Uterus (tissue), 2 donors: ENCODE measurements at regions not wholly inside any gene's neighbourhood (a gene's known extent, or its start where the extent isn't known, plus 50 kb on each side); places are given as distances from the start of the nearest gene placed in this dataset.
"Not testable (repeated sequence)": the region's sequence is repeated elsewhere in the genome, so short reads cannot be mapped to it uniquely, and the experiment has no call there.

ENCODE experiments used
- POLR2A ChIP-seq, 2 donors: fragments of 450-650 bp; IDR thresholded peaks; one replicate each; pipeline ENCODE4 v1.6.1; 2016; ENCODE audit warnings: antibody characterized with exemption in 2 of 2, mild to moderate bottlenecking in 1 of 2, moderate library complexity in 1 of 2
- TF ChIP-seq, protein P1 (sequence below), 4 experiments: fragments of 200-600 bp in 2 of 4; fragments of 450-650 bp in 2 of 4; sonication (generic) in 2 of 4; IDR thresholded peaks; one replicate each; pipeline ENCODE4 v1.5.1; 2016 to 2019; ENCODE audit warnings: antibody characterized with exemption in 4 of 4, mild to moderate bottlenecking in 2 of 4, moderate library complexity in 1 of 4

DNA sequence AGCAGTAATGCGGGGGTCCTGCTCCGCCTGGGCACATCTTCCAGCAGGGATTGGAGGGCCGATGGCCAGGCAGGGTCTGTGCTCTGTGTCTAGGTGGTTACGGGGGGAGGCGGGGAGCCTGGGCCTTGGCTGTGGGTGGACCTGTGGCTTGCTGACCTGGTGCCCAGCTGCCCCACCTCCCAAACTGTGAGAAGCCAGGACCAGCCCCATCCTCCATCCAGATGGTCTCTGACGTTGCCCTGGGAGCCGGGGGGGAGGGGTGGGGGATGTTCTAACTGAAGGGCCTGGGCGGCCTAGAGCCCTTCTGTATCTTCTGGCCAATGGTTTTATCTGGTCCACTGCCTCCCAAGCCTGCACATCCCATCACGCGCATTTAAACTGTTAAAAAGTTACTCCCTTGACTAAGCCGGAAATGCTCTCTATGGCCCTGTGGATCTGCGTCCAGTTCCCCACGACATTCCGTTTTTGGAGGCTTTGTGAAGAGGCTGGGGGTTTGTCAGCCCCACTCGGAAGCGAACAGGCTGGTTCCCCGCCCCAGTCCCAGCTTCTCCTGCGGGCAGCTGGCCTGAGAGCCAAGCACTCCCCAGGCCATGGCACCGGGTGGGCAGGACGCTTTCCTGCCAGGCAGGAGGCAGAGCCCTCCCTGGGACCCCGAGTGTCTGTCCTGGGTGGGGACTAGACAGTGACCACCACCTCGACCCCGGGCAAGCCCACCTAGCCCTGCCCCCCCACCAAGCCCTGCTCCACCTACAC is 143.6 kb downstream of the IGLL1 start:
- not testable (repeated sequence) for TF ChIP-seq POLR2A (IDR thresholded peaks at IDR 0.05)
- TF ChIP-seq, protein P1, sequence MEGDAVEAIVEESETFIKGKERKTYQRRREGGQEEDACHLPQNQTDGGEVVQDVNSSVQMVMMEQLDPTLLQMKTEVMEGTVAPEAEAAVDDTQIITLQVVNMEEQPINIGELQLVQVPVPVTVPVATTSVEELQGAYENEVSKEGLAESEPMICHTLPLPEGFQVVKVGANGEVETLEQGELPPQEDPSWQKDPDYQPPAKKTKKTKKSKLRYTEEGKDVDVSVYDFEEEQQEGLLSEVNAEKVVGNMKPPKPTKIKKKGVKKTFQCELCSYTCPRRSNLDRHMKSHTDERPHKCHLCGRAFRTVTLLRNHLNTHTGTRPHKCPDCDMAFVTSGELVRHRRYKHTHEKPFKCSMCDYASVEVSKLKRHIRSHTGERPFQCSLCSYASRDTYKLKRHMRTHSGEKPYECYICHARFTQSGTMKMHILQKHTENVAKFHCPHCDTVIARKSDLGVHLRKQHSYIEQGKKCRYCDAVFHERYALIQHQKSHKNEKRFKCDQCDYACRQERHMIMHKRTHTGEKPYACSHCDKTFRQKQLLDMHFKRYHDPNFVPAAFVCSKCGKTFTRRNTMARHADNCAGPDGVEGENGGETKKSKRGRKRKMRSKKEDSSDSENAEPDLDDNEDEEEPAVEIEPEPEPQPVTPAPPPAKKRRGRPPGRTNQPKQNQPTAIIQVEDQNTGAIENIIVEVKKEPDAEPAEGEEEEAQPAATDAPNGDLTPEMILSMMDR (IDR thresholded peaks at IDR 0.05): not testable (repeated sequence)
